HUDEP-2 (cell line): ENCODE measurements at regions not wholly inside any gene's neighbourhood (a gene's known extent, or its start where the extent isn't known, plus 50 kb on each side); places are given as distances from the start of the nearest gene placed in this dataset.

Experiments used
- DNase-seq, 76 experiments: peaks; one replicate each; lab custom pipeline; 2025; ENCODE audit not compliant: unreplicated experiment in 76 of 76; lab: John Stamatoyannopoulos, UW

DNA sequence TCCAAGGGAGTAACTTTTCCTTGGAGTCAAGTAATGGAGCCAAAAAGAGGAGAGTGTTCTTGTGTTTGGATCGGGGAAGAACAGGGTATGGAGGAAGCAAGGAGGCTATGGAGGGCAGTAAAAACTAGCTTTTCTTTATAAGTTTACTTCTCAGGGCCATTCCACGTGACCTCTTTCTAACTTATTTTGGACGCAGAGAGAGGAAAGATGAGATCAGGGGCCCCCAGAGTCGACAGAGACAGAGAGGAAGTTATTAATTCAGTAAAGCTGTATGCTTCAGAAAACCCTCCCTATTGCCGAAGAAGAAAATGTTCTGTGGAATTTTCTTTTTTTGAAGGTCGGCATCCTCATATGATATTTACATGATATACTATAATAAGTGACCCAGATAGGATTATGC lies 233.8 kb upstream of the MPDZ start:
- no peak for DNase-seq

- no peak for DNase-seq
Observed at GRCh38 chr9:13508681-13509080, 229.2 kb upstream of the MPDZ start.

- DNase-seq: no peak
Observed at GRCh38 chr9:13508086-13508485, 228.6 kb upstream of the MPDZ start.

DNA sequence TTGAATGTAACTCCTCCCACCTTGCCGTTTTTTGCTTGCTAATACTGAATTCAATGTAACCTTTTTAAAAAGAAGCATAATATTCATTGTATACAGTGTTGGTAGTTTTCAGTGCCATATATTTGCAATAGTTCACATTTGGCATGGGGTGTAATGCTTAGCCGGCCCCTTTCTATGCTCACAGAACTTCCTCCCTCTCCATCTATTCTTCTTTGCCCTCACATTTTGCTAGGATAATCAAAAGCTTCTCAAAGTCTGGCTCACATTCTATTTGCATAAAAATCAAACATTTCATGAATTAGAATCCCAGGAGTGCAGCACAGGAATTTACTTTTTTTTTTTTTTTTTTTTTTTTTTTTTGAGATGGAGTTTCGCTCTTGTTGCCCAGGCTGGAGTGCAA lies 226.3 kb upstream of the MPDZ start:
- DNase-seq: no peak

DNA sequence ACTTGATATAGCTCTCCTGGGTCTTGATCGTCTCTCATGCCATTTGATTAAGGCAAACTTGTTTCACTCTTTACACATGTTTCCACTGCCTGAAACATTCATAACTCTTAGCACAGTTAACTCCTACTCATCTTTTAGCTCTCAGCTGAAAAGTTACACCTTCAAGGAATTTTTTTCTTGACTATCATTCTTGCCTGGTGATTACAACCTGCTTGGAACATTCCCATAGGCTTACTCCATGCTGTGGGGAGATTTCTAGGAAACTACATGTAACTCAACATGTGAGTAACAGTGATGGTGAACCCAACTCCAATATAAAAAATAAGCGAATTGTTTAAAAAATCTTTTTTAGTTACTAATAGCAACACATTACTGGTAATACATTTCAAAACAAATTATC lies 224.1 kb upstream of the MPDZ start:
- no peak for DNase-seq

DNA sequence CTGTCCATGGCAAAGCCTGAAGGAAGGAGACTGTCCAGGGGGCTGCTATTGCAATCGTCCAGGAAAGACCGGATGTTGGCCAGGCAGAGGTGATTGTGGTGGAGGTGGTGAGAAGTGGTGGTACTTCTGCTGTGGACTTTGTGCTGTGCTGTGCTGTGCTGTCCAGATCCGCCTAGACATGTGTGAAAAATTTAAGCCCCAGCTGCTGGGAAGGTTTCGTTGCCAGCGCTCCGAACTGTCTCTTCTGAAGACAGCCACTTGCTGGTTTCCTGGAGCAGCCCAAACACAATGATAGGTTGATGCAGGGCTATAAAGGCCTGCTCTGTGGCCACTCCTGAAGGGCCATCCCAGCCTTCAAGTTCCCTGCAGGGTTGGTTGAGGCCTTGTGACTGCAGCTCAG lies 223.0 kb upstream of the MPDZ start:
- DNase-seq: no peak

DNA sequence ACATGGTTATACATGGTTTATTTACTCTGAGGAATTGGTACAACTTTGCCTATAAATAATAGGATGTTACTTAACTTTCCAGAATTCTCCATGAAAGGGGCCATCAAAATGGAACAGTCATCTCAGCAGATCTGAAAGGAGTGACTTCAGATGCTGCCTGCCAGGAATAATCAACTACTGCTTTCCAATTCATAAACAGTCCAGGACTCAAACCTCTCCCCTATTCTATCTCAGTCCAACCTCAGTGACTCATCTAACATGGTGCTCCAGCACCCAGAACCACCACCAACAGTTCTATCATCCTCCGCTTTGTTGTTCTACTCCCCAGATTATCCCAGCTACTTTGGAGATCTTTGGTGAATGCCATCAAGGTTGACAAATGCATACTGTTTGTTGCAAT lies 221.5 kb upstream of the MPDZ start:
- no peak for DNase-seq

- DNase-seq: no peak
Observed at GRCh38 chr9:13500034-13500433, 220.5 kb upstream of the MPDZ start.

- DNase-seq: no peak
Observed at GRCh38 chr9:13493697-13494096, 214.2 kb upstream of the MPDZ start.

GRCh38 chr9:13491493-13492424 lies 212.3 kb upstream of the MPDZ start:
- no peak for DNase-seq

DNA sequence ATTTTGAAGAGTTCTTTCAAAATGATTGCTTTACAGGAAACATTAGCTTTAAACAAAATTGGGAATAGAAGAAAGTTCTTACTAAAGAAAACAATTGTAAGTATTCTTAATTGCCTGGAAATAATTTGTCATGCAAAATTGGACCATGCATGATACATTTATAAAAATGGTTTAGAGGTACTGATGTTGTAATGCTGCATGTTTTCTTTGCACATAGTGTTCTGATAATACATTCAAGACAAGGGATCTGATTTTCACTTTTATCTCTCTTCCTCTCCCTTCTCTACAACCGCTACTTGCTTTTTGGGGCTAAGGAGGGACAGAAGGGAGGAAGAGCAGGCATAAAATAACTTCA lies 211.6 kb upstream of the MPDZ start:
- DNase-seq: no peak

GRCh38 chr9:13487936-13488335 lies 208.4 kb upstream of the MPDZ start:
- DNase-seq: no peak

GRCh38 chr9:13487498-13487897 lies 208.0 kb upstream of the MPDZ start:
- DNase-seq: no peak

GRCh38 chr9:13487071-13487470 lies 207.6 kb upstream of the MPDZ start:
- no peak for DNase-seq

DNA sequence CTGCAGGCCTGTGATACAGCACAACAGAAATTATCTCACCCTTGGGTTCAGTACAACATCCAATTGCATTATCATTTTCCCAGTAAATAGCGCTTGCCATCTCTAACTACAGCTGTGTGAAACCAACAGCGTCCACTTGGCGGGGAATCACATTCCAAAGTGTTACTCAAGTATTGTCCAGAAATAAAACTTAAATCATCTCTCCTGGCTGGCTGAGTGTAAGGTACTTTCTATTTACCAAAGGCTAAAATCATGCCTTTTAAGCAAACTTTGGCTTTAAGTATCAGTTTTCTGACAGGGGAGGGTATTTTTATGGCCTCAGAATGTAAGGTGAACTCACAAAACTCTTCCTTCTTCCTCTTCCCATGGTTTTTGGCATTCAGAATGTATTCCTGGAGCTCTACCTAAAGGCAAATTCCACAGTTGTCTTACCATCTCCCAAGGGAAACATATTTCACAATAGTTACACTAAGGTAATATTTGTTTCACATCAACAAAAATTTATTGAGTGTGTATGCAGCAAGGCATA lies 205.6 kb upstream of the MPDZ start:
- DNase-seq: no peak

GRCh38 chr9:13484186-13484585 lies 204.7 kb upstream of the MPDZ start:
- no peak for DNase-seq

DNA sequence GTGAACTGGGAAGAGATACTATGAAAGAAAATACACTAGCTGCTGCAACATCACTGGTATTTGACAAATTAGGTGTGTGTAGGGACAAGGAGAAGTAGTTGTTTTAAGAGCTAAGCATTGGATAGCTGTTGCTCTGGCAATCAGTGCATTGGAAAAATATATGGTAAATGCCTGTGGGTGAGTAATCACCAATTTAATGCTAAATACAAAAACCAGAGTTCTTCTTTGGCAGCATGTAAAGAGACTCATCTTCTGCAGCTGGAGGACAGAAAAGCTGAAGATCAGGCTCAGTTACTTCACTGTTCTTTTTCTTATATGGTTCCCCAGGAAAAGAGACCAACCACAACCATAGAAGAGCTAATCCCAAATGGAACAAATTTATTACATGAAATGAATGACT lies 201.8 kb upstream of the MPDZ start:
- no peak for DNase-seq

DNA sequence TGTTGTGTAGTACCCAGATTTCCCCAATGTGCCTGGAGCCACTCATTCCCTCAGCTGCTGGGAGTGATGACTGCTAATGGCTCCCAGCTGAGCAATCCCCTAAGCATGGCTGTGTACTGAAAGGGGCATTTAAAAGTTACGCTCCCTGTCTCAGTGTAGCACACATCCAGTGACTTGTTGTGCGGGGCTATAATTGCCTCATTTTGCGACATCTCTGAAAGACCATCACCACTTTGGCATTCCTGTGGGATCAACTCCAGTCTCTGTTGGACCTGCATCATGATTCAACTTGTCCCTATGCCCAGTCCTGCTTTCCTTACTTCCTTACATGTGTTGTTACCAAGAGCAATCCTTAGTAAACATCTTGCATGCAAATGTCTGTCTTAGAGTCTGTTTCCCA lies 201.2 kb upstream of the MPDZ start:
- no peak for DNase-seq

GRCh38 chr9:13479096-13479495 lies 199.6 kb upstream of the MPDZ start:
- DNase-seq: no peak

- DNase-seq: no peak
Observed at GRCh38 chr9:13478639-13479038, 199.1 kb upstream of the MPDZ start.

- no peak for DNase-seq
Observed at GRCh38 chr9:13478160-13478559, 198.7 kb upstream of the MPDZ start.

DNA sequence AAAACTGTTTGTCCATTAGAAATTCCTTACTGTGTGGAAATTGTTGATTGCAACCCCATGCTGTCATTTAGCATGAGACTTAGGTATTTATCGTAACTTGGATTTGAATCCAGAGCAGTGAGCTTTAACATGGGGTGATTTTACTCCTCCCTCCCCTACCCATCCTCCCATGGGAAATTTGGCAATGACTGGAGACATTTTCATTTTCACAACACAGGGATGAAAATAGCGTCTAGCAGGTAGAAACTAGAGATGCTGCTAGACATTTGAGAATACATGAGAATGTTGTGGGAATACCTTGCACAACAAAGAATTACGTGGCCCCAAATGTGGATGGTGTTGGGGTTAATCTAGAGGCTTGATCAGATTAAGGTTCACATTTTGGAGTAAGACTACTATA lies 191.3 kb upstream of the MPDZ start:
- no peak for DNase-seq

GRCh38 chr9:13467157-13467556 lies 187.7 kb upstream of the MPDZ start:
- DNase-seq: no peak
